Coronary artery (tissue), 2 donors: ENCODE measurements at regions not wholly inside any gene's neighbourhood (a gene's known extent, or its start where the extent isn't known, plus 50 kb on each side); places are given as distances from the start of the nearest gene placed in this dataset.
"Not testable (repeated sequence)": the region's sequence is repeated elsewhere in the genome, so short reads cannot be mapped to it uniquely, and the experiment has no call there.

ENCODE experiments used
- DNase-seq: peaks from one replicate; pipeline ENCODE4 v3.0.0-alpha.2; 2017; ENCODE audit warnings: low spot score
- H3K27ac ChIP-seq, 2 donors: fragments of 200-600 bp; sonication (generic); one replicate each; pipeline ENCODE4 v1.5.1; 2016 to 2019
- H3K4me3 ChIP-seq: fragments of 200-600 bp; sonication (generic); 2 replicates; pipeline ENCODE4 v1.5.1; 2016; ENCODE audit warnings: mild to moderate bottlenecking, moderate library complexity
- CTCF ChIP-seq: fragments of 200-600 bp; sonication (generic); IDR thresholded peaks from one replicate; pipeline ENCODE4 v1.5.1; 2019; ENCODE audit warnings: antibody characterized with exemption

GRCh38 chr1:148389027-148389339 is 94.1 kb downstream of the PPIAL4G start:
- H3K27ac ChIP-seq, result peak overlapping the region; percentile 83 to 90
- no peak for DNase-seq
- H3K4me3 ChIP-seq, result peak overlapping the region; percentile 85
- TF ChIP-seq CTCF, result no peak

GRCh38 chr1:148388260-148389026 is 94.7 kb downstream of the PPIAL4G start:
- H3K4me3 ChIP-seq, result peak overlapping the region; percentile 85
- peak; percentile 93 for DNase-seq
- TF ChIP-seq CTCF, result no peak
- H3K27ac ChIP-seq, result peak overlapping the region; percentile 83 to 90

GRCh38 chr1:148387949-148388259 is 95.2 kb downstream of the PPIAL4G start:
- not testable (repeated sequence) for DNase-seq
- Histone ChIP-seq H3K27ac (peak overlapping the region; percentile 83 to 90), H3K4me3 (peak overlapping the region; percentile 85)

- not testable (repeated sequence) for DNase-seq, H3K27ac ChIP-seq, H3K4me3 ChIP-seq
Observed at GRCh38 chr1:148387122-148387948, 95.8 kb downstream of the PPIAL4G start.

- no peak for TF ChIP-seq CTCF
- Histone ChIP-seq H3K27ac (no peak overlapping the region), H3K4me3 (no peak overlapping the region)
- DNase-seq, result no peak
Observed at GRCh38 chr1:148386617-148387016, 96.5 kb downstream of the PPIAL4G start.

GRCh38 chr1:148386031-148386398 is 97.1 kb downstream of the PPIAL4G start:
- not testable (repeated sequence) for DNase-seq, H3K4me3 ChIP-seq, H3K27ac ChIP-seq

- Histone ChIP-seq H3K4me3 (no peak overlapping the region), H3K27ac (no peak overlapping the region)
- DNase-seq, result no peak
- TF ChIP-seq CTCF, result no peak
Observed at GRCh38 chr1:148385371-148386030, 97.6 kb downstream of the PPIAL4G start.

GRCh38 chr1:148383966-148384365 is 99.1 kb downstream of the PPIAL4G start:
- no peak for DNase-seq
- H3K27ac ChIP-seq, result no peak overlapping the region
- H3K4me3 ChIP-seq, result no peak overlapping the region
- TF ChIP-seq CTCF, result no peak
